ENCODE measurements at regions not wholly inside any gene's neighbourhood (a gene's known extent, or its start where the extent isn't known, plus 50 kb on each side); places are given as distances from the start of the nearest gene placed in this dataset.
"Not testable (repeated sequence)": the region's sequence is repeated elsewhere in the genome, so short reads cannot be mapped to it uniquely, and the experiment has no call there.

- Histone ChIP-seq H3K36me3 (ENCODE audit: control insufficient read depth, insufficient read depth, low read length) (no peaks in the 10 kb centered on the region), H3K4me1 (ENCODE audit: control insufficient read depth, insufficient read depth, low read length) (no peaks in the 10 kb centered on the region), H3K9me3 (ENCODE audit: control insufficient read depth, low read depth, low read length) (no peaks in the 10 kb centered on the region), H3K27me3 (ENCODE audit: control insufficient read depth, insufficient read depth, low read length) (no peaks in the 10 kb centered on the region), H3K27ac (ENCODE audit: low read length) (no peak overlapping the region), H3K4me3 (ENCODE audit: low read length) (no peak overlapping the region)
- WGBS (ENCODE audit: insufficient coverage, low lambda C conversion rate): no CpG with 5 or more reads among the region's 2 CpGs
- DNase-seq: no peak
Measured at GRCh38 chr13:86355301-86355700, 556.1 kb upstream of the SLITRK6 start.

GRCh38 chr13:86357106-86357505, 557.9 kb upstream of the SLITRK6 start:
- Histone ChIP-seq H3K9me3 (ENCODE audit: control insufficient read depth, low read depth, low read length) (no peaks in the 10 kb centered on the region), H3K4me3 (ENCODE audit: low read length) (no peak overlapping the region), H3K4me1 (ENCODE audit: control insufficient read depth, insufficient read depth, low read length) (no peaks in the 10 kb centered on the region), H3K36me3 (ENCODE audit: control insufficient read depth, insufficient read depth, low read length) (no peaks in the 10 kb centered on the region), H3K27ac (ENCODE audit: low read length) (no peak overlapping the region), H3K27me3 (ENCODE audit: control insufficient read depth, insufficient read depth, low read length) (no peaks in the 10 kb centered on the region)
- DNase-seq: no peak
- 88% methylated on average over 1 of the region's 1 CpG for WGBS (ENCODE audit: insufficient coverage, low lambda C conversion rate)

GRCh38 chr13:86363749-86364148, 564.5 kb upstream of the SLITRK6 start:
- not testable (repeated sequence) for H3K27ac ChIP-seq (ENCODE audit: low read length); DNase-seq; H3K27me3 ChIP-seq (ENCODE audit: control insufficient read depth, insufficient read depth, low read length); H3K36me3 ChIP-seq (ENCODE audit: control insufficient read depth, insufficient read depth, low read length); H3K9me3 ChIP-seq (ENCODE audit: control insufficient read depth, low read depth, low read length); H3K4me1 ChIP-seq (ENCODE audit: control insufficient read depth, insufficient read depth, low read length); H3K4me3 ChIP-seq (ENCODE audit: low read length)
- no CpG with 5 or more reads among the region's 5 CpGs for WGBS (ENCODE audit: insufficient coverage, low lambda C conversion rate)

- H3K4me3 ChIP-seq (ENCODE audit: low read length): no peak overlapping the region
- no peak overlapping the region for H3K27ac ChIP-seq (ENCODE audit: low read length)
- no peaks in the 10 kb centered on the region for H3K36me3 ChIP-seq (ENCODE audit: control insufficient read depth, insufficient read depth, low read length)
- DNase-seq: no peak
- no peaks in the 10 kb centered on the region for H3K4me1 ChIP-seq (ENCODE audit: control insufficient read depth, insufficient read depth, low read length)
- H3K9me3 ChIP-seq (ENCODE audit: control insufficient read depth, low read depth, low read length): no peaks in the 10 kb centered on the region
- WGBS (ENCODE audit: insufficient coverage, low lambda C conversion rate): 100% methylated on average over 1 of the region's 12 CpGs
- no peaks in the 10 kb centered on the region for H3K27me3 ChIP-seq (ENCODE audit: control insufficient read depth, insufficient read depth, low read length)
Measured at GRCh38 chr13:86368924-86369323, 569.7 kb upstream of the SLITRK6 start.

- Histone ChIP-seq H3K4me3 (ENCODE audit: low read length) (no peak overlapping the region), H3K27ac (ENCODE audit: low read length) (no peak overlapping the region), H3K36me3 (ENCODE audit: control insufficient read depth, insufficient read depth, low read length) (no peaks in the 10 kb centered on the region), H3K27me3 (ENCODE audit: control insufficient read depth, insufficient read depth, low read length) (no peaks in the 10 kb centered on the region), H3K9me3 (ENCODE audit: control insufficient read depth, low read depth, low read length) (peaks cover 5% of the 10 kb centered on the region), H3K4me1 (ENCODE audit: control insufficient read depth, insufficient read depth, low read length) (no peaks in the 10 kb centered on the region)
- no peak for DNase-seq
- WGBS (ENCODE audit: insufficient coverage, low lambda C conversion rate): 60% methylated on average over 1 of the region's 2 CpGs
Measured at GRCh38 chr13:86377451-86377850, 578.2 kb upstream of the SLITRK6 start.

- Histone ChIP-seq H3K36me3 (ENCODE audit: control insufficient read depth, insufficient read depth, low read length) (no peaks in the 10 kb centered on the region), H3K9me3 (ENCODE audit: control insufficient read depth, low read depth, low read length) (peaks cover 5% of the 10 kb centered on the region), H3K27ac (ENCODE audit: low read length) (no peak overlapping the region), H3K4me3 (ENCODE audit: low read length) (no peak overlapping the region), H3K4me1 (ENCODE audit: control insufficient read depth, insufficient read depth, low read length) (no peaks in the 10 kb centered on the region), H3K27me3 (ENCODE audit: control insufficient read depth, insufficient read depth, low read length) (no peaks in the 10 kb centered on the region)
- 86% methylated on average over 2 of the region's 2 CpGs for WGBS (ENCODE audit: insufficient coverage, low lambda C conversion rate)
- DNase-seq: no peak
Measured at GRCh38 chr13:86378628-86379027, 579.4 kb upstream of the SLITRK6 start.

GRCh38 chr13:86383151-86383550, 583.9 kb upstream of the SLITRK6 start:
- H3K27me3 ChIP-seq (ENCODE audit: control insufficient read depth, insufficient read depth, low read length): no peaks in the 10 kb centered on the region
- no peaks in the 10 kb centered on the region for H3K4me1 ChIP-seq (ENCODE audit: control insufficient read depth, insufficient read depth, low read length)
- DNase-seq: no peak
- no peak overlapping the region for H3K4me3 ChIP-seq (ENCODE audit: low read length)
- no peak overlapping the region for H3K27ac ChIP-seq (ENCODE audit: low read length)
- WGBS (ENCODE audit: insufficient coverage, low lambda C conversion rate): no CpG with 5 or more reads among the region's 4 CpGs
- no peaks in the 10 kb centered on the region for H3K9me3 ChIP-seq (ENCODE audit: control insufficient read depth, low read depth, low read length)
- H3K36me3 ChIP-seq (ENCODE audit: control insufficient read depth, insufficient read depth, low read length): no peaks in the 10 kb centered on the region

GRCh38 chr13:86383561-86383960, 584.3 kb upstream of the SLITRK6 start:
- H3K9me3 ChIP-seq (ENCODE audit: control insufficient read depth, low read depth, low read length): no peaks in the 10 kb centered on the region
- 62% methylated on average over 2 of the region's 2 CpGs for WGBS (ENCODE audit: insufficient coverage, low lambda C conversion rate)
- no peak overlapping the region for H3K27ac ChIP-seq (ENCODE audit: low read length)
- H3K4me1 ChIP-seq (ENCODE audit: control insufficient read depth, insufficient read depth, low read length): no peaks in the 10 kb centered on the region
- no peaks in the 10 kb centered on the region for H3K27me3 ChIP-seq (ENCODE audit: control insufficient read depth, insufficient read depth, low read length)
- no peak for DNase-seq
- H3K36me3 ChIP-seq (ENCODE audit: control insufficient read depth, insufficient read depth, low read length): no peaks in the 10 kb centered on the region
- no peak overlapping the region for H3K4me3 ChIP-seq (ENCODE audit: low read length)

- WGBS (ENCODE audit: insufficient coverage, low lambda C conversion rate): 100% methylated on average over 1 of the region's 1 CpG
- Histone ChIP-seq H3K4me1 (ENCODE audit: control insufficient read depth, insufficient read depth, low read length) (no peaks in the 10 kb centered on the region), H3K27ac (ENCODE audit: low read length) (no peak overlapping the region), H3K9me3 (ENCODE audit: control insufficient read depth, low read depth, low read length) (no peaks in the 10 kb centered on the region), H3K27me3 (ENCODE audit: control insufficient read depth, insufficient read depth, low read length) (no peaks in the 10 kb centered on the region), H3K4me3 (ENCODE audit: low read length) (no peak overlapping the region), H3K36me3 (ENCODE audit: control insufficient read depth, insufficient read depth, low read length) (no peaks in the 10 kb centered on the region)
- DNase-seq: no peak
Measured at GRCh38 chr13:86397635-86398034, 598.4 kb upstream of the SLITRK6 start.

- Histone ChIP-seq H3K27me3 (ENCODE audit: control insufficient read depth, insufficient read depth, low read length) (no peaks in the 10 kb centered on the region), H3K4me3 (ENCODE audit: low read length) (no peak overlapping the region), H3K9me3 (ENCODE audit: control insufficient read depth, low read depth, low read length) (no peaks in the 10 kb centered on the region), H3K36me3 (ENCODE audit: control insufficient read depth, insufficient read depth, low read length) (no peaks in the 10 kb centered on the region), H3K4me1 (ENCODE audit: control insufficient read depth, insufficient read depth, low read length) (no peaks in the 10 kb centered on the region), H3K27ac (ENCODE audit: low read length) (no peak overlapping the region)
- DNase-seq: no peak
Measured at GRCh38 chr13:86399572-86399971, 600.4 kb upstream of the SLITRK6 start.

GRCh38 chr13:86402500-86402899, 603.3 kb upstream of the SLITRK6 start:
- Histone ChIP-seq H3K4me3 (ENCODE audit: low read length) (no peak overlapping the region), H3K9me3 (ENCODE audit: control insufficient read depth, low read depth, low read length) (no peaks in the 10 kb centered on the region), H3K4me1 (ENCODE audit: control insufficient read depth, insufficient read depth, low read length) (no peaks in the 10 kb centered on the region), H3K36me3 (ENCODE audit: control insufficient read depth, insufficient read depth, low read length) (no peaks in the 10 kb centered on the region), H3K27ac (ENCODE audit: low read length) (no peak overlapping the region), H3K27me3 (ENCODE audit: control insufficient read depth, insufficient read depth, low read length) (no peaks in the 10 kb centered on the region)
- WGBS (ENCODE audit: insufficient coverage, low lambda C conversion rate): 100% methylated on average over 1 of the region's 3 CpGs
- DNase-seq: no peak
